ENCODE measurements at regions not wholly inside any gene's neighbourhood (a gene's known extent, or its start where the extent isn't known, plus 50 kb on each side); places are given as distances from the start of the nearest gene placed in this dataset.

DNA sequence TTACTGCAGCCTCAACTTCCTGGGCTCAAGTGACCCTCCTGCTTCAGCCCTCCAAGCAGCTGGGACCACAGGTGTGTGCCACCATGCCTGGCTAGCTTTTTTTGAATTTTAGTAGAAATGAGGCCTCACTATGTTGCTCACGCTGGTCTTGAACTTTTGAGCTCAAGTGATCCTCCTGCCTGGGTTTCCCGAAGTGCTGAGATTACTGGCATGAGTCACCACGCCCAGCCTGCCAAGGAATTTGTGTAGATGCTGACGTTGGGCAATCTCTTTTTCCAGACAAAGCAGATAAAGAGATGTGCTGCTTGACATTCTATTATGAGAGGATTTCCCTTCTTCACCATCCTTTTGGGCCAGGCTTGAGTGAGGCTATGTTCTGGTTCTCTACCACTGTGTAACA, 254.5 kb upstream of the RPS6KA3 start:
- H3K79me2 ChIP-seq (ENCODE audit: insufficient read depth, low read length), result no peaks in the 10 kb centered on the region
- no peaks in the 10 kb centered on the region for H3K9me2 ChIP-seq (replicated peaks; ENCODE audit: low read depth, low read length)
- no peak overlapping the region for H2AFZ ChIP-seq (ENCODE audit: low read length)
- no peak overlapping the region for H3K4me3 ChIP-seq (ENCODE audit: low read length, poor library complexity, severe bottlenecking)
- no peaks in the 10 kb centered on the region for H3K9me3 ChIP-seq (ENCODE audit: insufficient read depth, low read depth, low read length)
- H3K9ac ChIP-seq (ENCODE audit: low read depth, low read length, poor library complexity, severe bottlenecking), result no peak overlapping the region
- H3K27me3 ChIP-seq (ENCODE audit: insufficient read depth, low read length, poor library complexity, severe bottlenecking), result no peaks in the 10 kb centered on the region
- H3F3A ChIP-seq (ENCODE audit: low read depth), result no peaks in the 10 kb centered on the region
- peaks cover 7% of the 10 kb centered on the region for H3K4me1 ChIP-seq (ENCODE audit: insufficient read depth, low read length, poor library complexity, severe bottlenecking)
- H4K20me1 ChIP-seq (ENCODE audit: insufficient read depth, low read length, poor library complexity, severe bottlenecking), result no peaks in the 10 kb centered on the region
- H3K36me3 ChIP-seq (ENCODE audit: insufficient read depth, low read length), result no peaks in the 10 kb centered on the region
- TF ChIP-seq EZH2phosphoT487 (IDR thresholded peaks at IDR 0.05; ENCODE audit: borderline replicate concordance), result no peak
- no peak for TF ChIP-seq CTCF (conservative IDR thresholded peaks at IDR 0.05; ENCODE audit: low read length)
- H3K4me2 ChIP-seq (ENCODE audit: low read depth, low read length, poor library complexity, severe bottlenecking), result no peak overlapping the region

DNA sequence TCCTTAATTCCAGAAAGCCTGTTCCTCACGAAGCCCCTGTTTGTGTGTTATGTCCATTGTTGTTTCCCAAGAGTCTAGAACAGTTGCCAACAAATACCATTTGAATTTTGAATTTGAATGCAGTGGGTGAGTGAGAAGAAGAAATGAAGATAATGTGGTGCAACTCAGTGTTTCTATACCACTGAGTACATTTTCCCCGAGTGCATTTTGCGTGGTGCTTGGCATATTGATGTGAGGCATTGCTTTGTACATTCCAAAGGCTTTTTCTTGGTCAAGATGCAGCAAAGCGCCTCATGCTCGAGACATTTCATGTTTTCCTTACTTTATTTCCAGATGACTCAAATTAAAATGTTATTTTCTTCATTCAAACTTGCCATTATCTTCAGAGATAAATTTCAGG, 253.1 kb upstream of the RPS6KA3 start:
- Histone ChIP-seq H3K4me2 (ENCODE audit: low read depth, low read length, poor library complexity, severe bottlenecking) (no peak overlapping the region), H3K9ac (ENCODE audit: low read depth, low read length, poor library complexity, severe bottlenecking) (no peak overlapping the region)
- TF ChIP-seq EZH2phosphoT487 (IDR thresholded peaks at IDR 0.05; ENCODE audit: borderline replicate concordance) (no peak), CTCF (conservative IDR thresholded peaks at IDR 0.05; ENCODE audit: low read length) (no peak)

DNA sequence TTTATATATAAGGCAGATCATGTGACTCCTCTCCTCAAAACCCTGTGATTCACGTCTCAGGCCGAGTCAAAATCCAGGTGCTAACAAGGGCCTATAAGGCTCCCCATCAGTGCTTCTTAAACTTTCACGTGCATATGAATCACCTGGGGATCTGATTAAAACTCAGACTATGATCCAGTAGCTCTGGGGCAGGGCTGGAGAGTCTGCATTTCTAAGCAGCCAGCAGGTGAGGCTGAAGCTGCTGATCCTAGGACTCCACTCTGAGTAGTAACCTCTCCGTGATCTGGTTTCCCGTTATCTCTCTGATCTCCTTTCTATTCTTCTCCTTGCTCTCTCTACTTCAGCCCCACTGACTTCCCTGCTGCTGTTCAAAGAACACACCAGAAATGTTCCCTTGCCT, 252.4 kb upstream of the RPS6KA3 start:
- Histone ChIP-seq H3K9me2 (replicated peaks; ENCODE audit: low read depth, low read length) (no peaks in the 10 kb centered on the region), H3K27me3 (ENCODE audit: insufficient read depth, low read length, poor library complexity, severe bottlenecking) (no peaks in the 10 kb centered on the region), H2AFZ (ENCODE audit: low read length) (no peak overlapping the region), H3K36me3 (ENCODE audit: insufficient read depth, low read length) (no peaks in the 10 kb centered on the region), H3K9me3 (ENCODE audit: insufficient read depth, low read depth, low read length) (no peaks in the 10 kb centered on the region), H3F3A (ENCODE audit: low read depth) (no peaks in the 10 kb centered on the region), H3K4me2 (ENCODE audit: low read depth, low read length, poor library complexity, severe bottlenecking) (no peak overlapping the region), H4K20me1 (ENCODE audit: insufficient read depth, low read length, poor library complexity, severe bottlenecking) (no peaks in the 10 kb centered on the region), H3K9ac (ENCODE audit: low read depth, low read length, poor library complexity, severe bottlenecking) (no peak overlapping the region), H3K4me3 (ENCODE audit: low read length, poor library complexity, severe bottlenecking) (no peak overlapping the region), H3K79me2 (ENCODE audit: insufficient read depth, low read length) (no peaks in the 10 kb centered on the region), H3K4me1 (ENCODE audit: insufficient read depth, low read length, poor library complexity, severe bottlenecking) (peaks cover 17% of the 10 kb centered on the region)
- TF ChIP-seq EZH2phosphoT487 (IDR thresholded peaks at IDR 0.05; ENCODE audit: borderline replicate concordance) (no peak), CTCF (conservative IDR thresholded peaks at IDR 0.05; ENCODE audit: low read length) (no peak)

More for the DNA sequence above, 253.1 kb upstream of the RPS6KA3 start:
- H3K27me3 ChIP-seq (ENCODE audit: insufficient read depth, low read length, poor library complexity, severe bottlenecking), result no peaks in the 10 kb centered on the region
- no peaks in the 10 kb centered on the region for H3K9me3 ChIP-seq (ENCODE audit: insufficient read depth, low read depth, low read length)
- no peak overlapping the region for H3K4me3 ChIP-seq (ENCODE audit: low read length, poor library complexity, severe bottlenecking)
- H3K9me2 ChIP-seq (replicated peaks; ENCODE audit: low read depth, low read length), result no peaks in the 10 kb centered on the region
- H2AFZ ChIP-seq (ENCODE audit: low read length), result no peak overlapping the region
- no peaks in the 10 kb centered on the region for H3K79me2 ChIP-seq (ENCODE audit: insufficient read depth, low read length)
- no peaks in the 10 kb centered on the region for H4K20me1 ChIP-seq (ENCODE audit: insufficient read depth, low read length, poor library complexity, severe bottlenecking)
- H3K4me1 ChIP-seq (ENCODE audit: insufficient read depth, low read length, poor library complexity, severe bottlenecking), result peaks cover 17% of the 10 kb centered on the region
- H3F3A ChIP-seq (ENCODE audit: low read depth), result no peaks in the 10 kb centered on the region
- no peaks in the 10 kb centered on the region for H3K36me3 ChIP-seq (ENCODE audit: insufficient read depth, low read length)
